Urinary bladder (tissue), 3 donors: ENCODE measurements at regions not wholly inside any gene's neighbourhood (a gene's known extent, or its start where the extent isn't known, plus 50 kb on each side); places are given as distances from the start of the nearest gene placed in this dataset.

Experiments used
- DNase-seq: peaks from one replicate; pipeline ENCODE4 v3.0.0-alpha.2; 2015; ENCODE audit errors: extremely low spot score
- H3K27ac ChIP-seq: one replicate; pipeline ENCODE4 v1.5.1; 2013; ENCODE audit warnings: low read depth, mild to moderate bottlenecking, moderate library complexity
- H3K36me3 ChIP-seq: one replicate; pipeline ENCODE4 v1.6.1; 2013; ENCODE audit warnings: mild to moderate bottlenecking, moderate library complexity; ENCODE audit not compliant: insufficient read depth
- H3K4me1 ChIP-seq: one replicate; pipeline ENCODE4 v1.6.1; 2013; ENCODE audit warnings: mild to moderate bottlenecking, moderate library complexity; ENCODE audit not compliant: insufficient read depth
- H3K4me3 ChIP-seq: one replicate; pipeline ENCODE4 v1.5.1; 2013; ENCODE audit warnings: low read depth, low read length
- WGBS: extraction: QIAGEN DNeasy Blood & Tissue Kit; methylation state at CpG from one replicate; pipeline ENCODE4 v1.1.7; 2013; 5-methylcytosine and 5-hydroxymethylcytosine counted together
- donor health status: healthy with polysubstance abuse.
- donor health status: healthy.

GRCh38 chr2:150782613-150783012, 295.1 kb upstream of the RND3 start:
- H3K4me1 ChIP-seq, result no peaks in the 10 kb centered on the region
- DNase-seq, result no peak
- WGBS, result 93% methylated on average over 3 of the region's 3 CpGs
- no peak overlapping the region for H3K4me3 ChIP-seq
- no peaks in the 10 kb centered on the region for H3K36me3 ChIP-seq
- no peak overlapping the region for H3K27ac ChIP-seq

GRCh38 chr2:150781142-150781541, 293.7 kb upstream of the RND3 start:
- Histone ChIP-seq H3K36me3 (no peaks in the 10 kb centered on the region), H3K4me1 (no peaks in the 10 kb centered on the region), H3K4me3 (no peak overlapping the region), H3K27ac (no peak overlapping the region)
- 67% methylated on average over 7 of the region's 7 CpGs for WGBS
- no peak for DNase-seq

GRCh38 chr2:150778828-150779227, 291.4 kb upstream of the RND3 start:
- DNase-seq, result no peak
- Histone ChIP-seq H3K4me3 (no peak overlapping the region), H3K36me3 (no peaks in the 10 kb centered on the region), H3K27ac (no peak overlapping the region), H3K4me1 (no peaks in the 10 kb centered on the region)
- WGBS, result 33% methylated on average over 1 of the region's 1 CpG

DNA sequence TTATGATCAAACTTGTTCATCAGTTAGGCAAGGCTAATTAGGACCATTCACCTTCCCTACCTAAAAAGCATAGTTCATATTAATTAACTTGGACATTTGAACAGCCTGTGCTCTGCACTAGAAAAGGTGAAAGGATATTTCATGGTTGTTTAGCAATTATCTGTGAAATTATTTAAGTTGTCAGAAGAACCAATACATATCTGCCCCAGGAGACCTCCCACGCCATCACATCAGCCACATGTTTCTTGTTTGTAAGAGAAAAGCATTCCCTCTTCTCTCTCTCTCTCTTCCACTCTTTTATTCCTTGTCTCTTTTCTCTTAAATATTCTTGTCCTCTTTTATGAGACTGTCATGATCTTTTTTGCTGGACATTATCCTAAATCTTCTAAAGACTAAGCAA, 282.0 kb upstream of the RND3 start:
- no peak overlapping the region for H3K27ac ChIP-seq
- H3K4me3 ChIP-seq, result no peak overlapping the region
- H3K4me1 ChIP-seq, result no peaks in the 10 kb centered on the region
- WGBS, result 88% methylated on average over 1 of the region's 1 CpG
- H3K36me3 ChIP-seq, result no peaks in the 10 kb centered on the region
- DNase-seq, result no peak

- no peak overlapping the region for H3K4me3 ChIP-seq
- no peak overlapping the region for H3K27ac ChIP-seq
- WGBS, result 66% methylated on average over 5 of the region's 5 CpGs
- no peaks in the 10 kb centered on the region for H3K36me3 ChIP-seq
- no peaks in the 10 kb centered on the region for H3K4me1 ChIP-seq
- DNase-seq, result no peak
These were observed 280.7 kb upstream of the RND3 start for GRCh38 chr2:150767991-150768746.

- whole genome bisulfite sequencing, result 41% methylated on average over 2 of the region's 2 CpGs
- no peak for DNase-seq
- no peaks in the 10 kb centered on the region for H3K4me1 ChIP-seq
- no peak overlapping the region for H3K4me3 ChIP-seq
- H3K27ac ChIP-seq, result no peak overlapping the region
- no peaks in the 10 kb centered on the region for H3K36me3 ChIP-seq
These were observed 275.1 kb upstream of the RND3 start for GRCh38 chr2:150762571-150762970.

DNA sequence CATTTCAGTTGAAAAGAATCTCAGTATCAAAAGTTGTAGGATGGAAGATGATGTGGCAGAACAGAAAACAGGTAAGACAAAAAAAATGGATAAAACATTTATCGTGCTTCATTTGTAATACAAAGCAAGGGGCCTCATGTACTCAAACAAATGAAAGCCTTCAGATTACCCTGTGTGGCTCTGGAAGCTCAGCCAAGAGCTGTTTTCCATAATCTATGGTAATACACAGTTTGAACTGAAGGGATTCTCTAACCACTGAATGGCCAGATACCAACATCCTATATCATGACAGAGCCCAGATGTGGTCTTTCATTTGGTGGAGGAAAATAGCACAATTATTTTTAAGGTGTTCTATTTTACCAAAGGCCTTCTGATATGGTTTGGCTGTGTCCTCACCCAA, 272.1 kb upstream of the RND3 start:
- 0% methylated on average over 1 of the region's 1 CpG for WGBS

DNA sequence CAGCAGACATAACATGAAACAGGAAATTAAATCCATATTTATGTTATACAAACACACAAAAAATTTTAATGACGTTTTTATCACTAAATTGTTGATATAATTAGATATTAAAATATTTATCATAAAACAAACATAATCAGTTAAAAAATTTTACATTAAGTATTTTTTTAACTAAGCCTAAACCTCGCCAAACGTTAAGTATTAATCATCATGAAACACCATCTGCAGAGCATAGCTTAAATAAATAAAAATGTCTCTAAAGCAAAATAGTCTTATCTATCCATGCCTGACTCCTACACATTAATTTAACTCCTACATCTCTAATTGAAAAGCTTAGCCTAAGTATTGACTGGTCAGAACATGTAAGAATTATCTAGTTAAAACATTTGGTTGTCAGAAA, 271.6 kb upstream of the RND3 start:
- WGBS, result 46% methylated on average over 3 of the region's 3 CpGs
- Histone ChIP-seq H3K4me3 (no peak overlapping the region), H3K4me1 (no peaks in the 10 kb centered on the region), H3K36me3 (no peaks in the 10 kb centered on the region), H3K27ac (no peak overlapping the region)
- DNase-seq, result no peak

More for the DNA sequence above, 272.1 kb upstream of the RND3 start:
- no peaks in the 10 kb centered on the region for H3K36me3 ChIP-seq
- no peak overlapping the region for H3K4me3 ChIP-seq
- no peak overlapping the region for H3K27ac ChIP-seq
- DNase-seq, result no peak
- H3K4me1 ChIP-seq, result no peaks in the 10 kb centered on the region

DNA sequence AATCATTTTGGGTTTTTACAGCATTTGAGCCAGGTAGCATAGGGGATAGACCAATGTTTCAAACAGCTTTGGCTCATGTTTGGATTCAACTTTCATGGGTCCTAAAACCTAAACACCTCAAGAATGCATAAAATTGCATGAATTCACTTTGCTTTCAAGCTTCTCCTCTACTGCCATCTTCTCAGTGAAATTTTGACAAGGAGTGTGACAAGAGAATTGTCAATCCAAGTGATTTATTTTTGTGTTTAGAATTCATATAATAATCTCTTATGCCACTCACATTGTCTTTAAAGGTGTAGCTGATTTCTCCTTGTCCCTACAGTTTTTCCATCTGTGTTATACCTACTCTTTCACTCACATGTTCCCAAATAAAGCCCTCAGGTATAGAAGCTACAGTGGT, 264.8 kb upstream of the RND3 start:
- no peaks in the 10 kb centered on the region for H3K4me1 ChIP-seq
- H3K36me3 ChIP-seq, result no peaks in the 10 kb centered on the region
- H3K27ac ChIP-seq, result no peak overlapping the region
- H3K4me3 ChIP-seq, result no peak overlapping the region
- DNase-seq, result no peak

GRCh38 chr2:150750720-150751119, 263.3 kb upstream of the RND3 start:
- Histone ChIP-seq H3K4me3 (no peak overlapping the region), H3K36me3 (no peaks in the 10 kb centered on the region), H3K27ac (no peak overlapping the region), H3K4me1 (no peaks in the 10 kb centered on the region)
- 95% methylated on average over 1 of the region's 1 CpG for WGBS
- DNase-seq, result no peak

DNA sequence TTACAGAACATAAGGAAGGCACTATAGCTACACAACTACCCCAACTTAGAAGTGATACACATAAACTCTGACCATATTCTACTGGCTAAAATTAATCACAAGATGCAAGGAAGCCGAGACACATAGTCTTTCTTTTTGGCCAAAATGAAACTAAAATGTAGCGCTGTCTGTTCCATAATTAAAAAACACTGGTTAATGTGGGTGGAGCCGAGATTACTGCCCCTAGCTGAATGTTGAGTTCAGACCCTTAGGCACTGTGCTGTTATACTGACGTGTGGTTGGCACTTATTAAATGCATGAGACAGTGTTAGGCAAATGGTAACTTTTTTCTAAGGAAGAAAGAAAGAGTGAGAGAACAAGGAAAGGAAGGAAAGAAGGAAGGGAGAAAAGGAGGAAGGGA, 254.6 kb upstream of the RND3 start:
- no peak overlapping the region for H3K27ac ChIP-seq
- H3K4me3 ChIP-seq, result no peak overlapping the region
- 96% methylated on average over 4 of the region's 4 CpGs for WGBS
- DNase-seq, result no peak
- H3K4me1 ChIP-seq, result no peaks in the 10 kb centered on the region
- H3K36me3 ChIP-seq, result no peaks in the 10 kb centered on the region

- DNase-seq, result no peak
- no peaks in the 10 kb centered on the region for H3K36me3 ChIP-seq
- 85% methylated on average over 5 of the region's 5 CpGs for WGBS
- no peaks in the 10 kb centered on the region for H3K4me1 ChIP-seq
- H3K4me3 ChIP-seq, result no peak overlapping the region
- no peak overlapping the region for H3K27ac ChIP-seq
These were observed 248.5 kb upstream of the RND3 start for GRCh38 chr2:150735894-150736498.

DNA sequence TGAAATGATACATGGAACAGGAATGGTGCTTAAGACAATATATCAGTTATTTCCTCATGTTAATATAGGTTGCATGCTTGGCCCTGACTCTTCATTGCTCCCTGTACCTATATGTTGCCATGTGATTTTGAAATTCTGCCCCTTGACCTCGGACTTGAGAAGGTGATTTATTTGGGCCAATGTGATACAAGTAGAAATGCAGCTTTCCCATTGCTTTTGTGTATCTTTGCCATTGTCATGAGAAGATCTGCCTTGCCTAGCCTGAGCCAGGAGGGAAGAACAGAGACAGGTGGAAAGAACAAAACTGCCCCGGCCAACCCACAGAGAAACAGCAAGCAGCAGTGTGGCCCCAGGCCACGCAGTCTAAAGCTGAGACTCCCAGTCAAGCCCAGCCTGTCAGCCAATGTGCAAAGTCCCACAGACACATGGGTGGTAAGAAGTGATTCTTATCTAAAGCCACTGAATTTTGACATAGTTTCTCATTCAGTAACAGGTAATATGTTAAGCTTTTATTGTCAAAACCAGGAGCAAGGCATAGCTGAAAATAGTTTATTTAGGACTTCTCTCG, 245.7 kb upstream of the RND3 start:
- H3K4me1 ChIP-seq, result no peaks in the 10 kb centered on the region
- H3K36me3 ChIP-seq, result no peaks in the 10 kb centered on the region
- no peak for DNase-seq
- no peak overlapping the region for H3K4me3 ChIP-seq
- 80% methylated on average over 4 of the region's 4 CpGs for WGBS
- H3K27ac ChIP-seq, result no peak overlapping the region

- no peak overlapping the region for H3K4me3 ChIP-seq
- no peak overlapping the region for H3K27ac ChIP-seq
- 27% methylated on average over 1 of the region's 1 CpG for WGBS
- DNase-seq, result no peak
- H3K36me3 ChIP-seq, result no peaks in the 10 kb centered on the region
- no peaks in the 10 kb centered on the region for H3K4me1 ChIP-seq
These were observed 245.0 kb upstream of the RND3 start for GRCh38 chr2:150732491-150732890.
